Activated T-helper 17 cell treated with anti-CD3 and anti-CD28 coated beads, Interleukin-2, amount 50 U/mL, for 72 hours (primary cell): ENCODE measurements at regions not wholly inside any gene's neighbourhood (a gene's known extent, or its start where the extent isn't known, plus 50 kb on each side); places are given as distances from the start of the nearest gene placed in this dataset.

Experiments used
- ATAC-seq: fragments of 150-1000 bp; cut with Tn5 transposase; replicated peaks from 2 replicates; pipeline ENCODE4 v1.10.0; 2021; ENCODE audit warnings: mild to moderate bottlenecking, moderate library complexity
- H3K27ac Mint-ChIP-seq: one replicate; pipeline ENCODE4 v1.8.0; 2022; ENCODE audit warnings: mixed read lengths
- H3K27me3 Mint-ChIP-seq: one replicate; pipeline ENCODE4 v1.8.0; 2022; ENCODE audit warnings: mixed read lengths
- H3K36me3 Mint-ChIP-seq: one replicate; pipeline ENCODE4 v1.8.0; 2022; ENCODE audit warnings: low read depth, mild to moderate bottlenecking, mixed read lengths
- H3K4me1 Mint-ChIP-seq: one replicate; pipeline ENCODE4 v1.8.0; 2022; ENCODE audit warnings: mixed read lengths
- H3K4me3 Mint-ChIP-seq: one replicate; pipeline ENCODE4 v1.8.0; 2022; ENCODE audit warnings: mild to moderate bottlenecking, mixed read lengths
- H3K9me3 Mint-ChIP-seq: one replicate; pipeline ENCODE4 v1.8.0; 2022; ENCODE audit warnings: mixed read lengths

DNA sequence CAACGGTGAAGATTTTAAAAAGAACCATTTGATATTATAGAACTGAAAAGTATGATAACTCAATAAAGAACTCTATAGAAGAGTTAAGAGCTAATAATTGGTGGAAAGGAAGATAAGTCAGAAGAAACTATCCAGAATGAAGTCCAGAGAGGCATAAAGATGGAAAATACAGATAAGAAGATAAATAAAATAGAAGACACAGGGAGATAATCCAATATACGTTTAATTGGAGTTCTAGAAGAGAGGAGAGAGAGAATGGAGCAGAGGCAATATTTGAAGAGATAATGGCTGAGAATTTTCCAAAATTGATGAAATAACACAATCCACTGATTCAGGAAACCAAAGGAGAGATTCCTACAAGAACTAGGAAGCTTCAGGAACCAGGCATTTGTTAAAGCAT is 49.8 kb upstream of the EPHB3 start:
- ATAC-seq = no peak
- no peak overlapping the region for H3K4me3 Mint-ChIP-seq
- peaks cover 43% of the 10 kb centered on the region for H3K27me3 Mint-ChIP-seq

More for the DNA sequence above, 49.8 kb upstream of the EPHB3 start:
- H3K4me1 Mint-ChIP-seq = no peaks in the 10 kb centered on the region
- no peaks in the 10 kb centered on the region for H3K36me3 Mint-ChIP-seq
- no peak overlapping the region for H3K27ac Mint-ChIP-seq
- H3K9me3 Mint-ChIP-seq = no peaks in the 10 kb centered on the region
